H9 (cell line): ENCODE measurements at regions not wholly inside any gene's neighbourhood (a gene's known extent, or its start where the extent isn't known, plus 50 kb on each side); places are given as distances from the start of the nearest gene placed in this dataset.

Experiments used
- DNase-seq: peaks from one replicate; pipeline ENCODE4 v3.0.0-alpha.2; 2017
- H2AFZ ChIP-seq: one replicate; pipeline ENCODE4 v1.6.1; 2013; ENCODE audit warnings: mild to moderate bottlenecking, low read length, control low read depth, moderate library complexity
- H2AK5ac ChIP-seq: 2 replicates; pipeline ENCODE4 v1.6.1; 2013; ENCODE audit warnings: low read length, control low read depth, mixed read lengths; ENCODE audit not compliant: insufficient read length
- H2BK120ac ChIP-seq: one replicate; pipeline ENCODE4 v1.6.1; 2013; ENCODE audit warnings: low read depth, mild to moderate bottlenecking, low read length, control low read depth, inconsistent platforms; ENCODE audit not compliant: poor library complexity, severe bottlenecking
- H2BK12ac ChIP-seq: 2 replicates; pipeline ENCODE4 v1.6.1; 2013; ENCODE audit warnings: low read length, control low read depth, mixed read lengths, low read depth; ENCODE audit not compliant: insufficient read length
- H2BK15ac ChIP-seq: 2 replicates; pipeline ENCODE4 v1.6.1; 2013; ENCODE audit warnings: low read depth, low read length, control low read depth
- H2BK20ac ChIP-seq: one replicate; pipeline ENCODE4 v1.6.1; 2013; ENCODE audit warnings: low read depth, mild to moderate bottlenecking, low read length, control low read depth, inconsistent platforms; ENCODE audit not compliant: poor library complexity, severe bottlenecking
- H2BK5ac ChIP-seq: 2 replicates; pipeline ENCODE4 v1.6.1; 2013; ENCODE audit warnings: low read length, control low read depth, mixed read lengths; ENCODE audit not compliant: insufficient read length
- H3K14ac ChIP-seq: 2 replicates; pipeline ENCODE4 v1.6.1; 2013; ENCODE audit warnings: low read length, control low read depth; ENCODE audit not compliant: insufficient read depth
- H3K18ac ChIP-seq: 2 replicates; pipeline ENCODE4 v1.6.1; 2013; ENCODE audit warnings: low read depth, mild to moderate bottlenecking, mixed read lengths, low read length, control low read depth; ENCODE audit not compliant: insufficient read length
- H3K23ac ChIP-seq: 2 replicates; pipeline ENCODE4 v1.6.1; 2013; ENCODE audit warnings: low read length, control low read depth, mixed read lengths, low read depth; ENCODE audit not compliant: insufficient read length
- H3K23me2 ChIP-seq: 2 replicates; pipeline ENCODE4 v1.6.1; 2013; ENCODE audit warnings: low read depth, mild to moderate bottlenecking, mixed read lengths, low read length, control low read depth; ENCODE audit not compliant: insufficient read length, poor library complexity, severe bottlenecking
- H3K27ac ChIP-seq: 2 replicates; pipeline ENCODE4 v1.5.1; 2013; ENCODE audit warnings: low read length, control low read depth, mixed read lengths, low read depth; ENCODE audit not compliant: insufficient read length
- H3K27me3 ChIP-seq: 2 replicates; pipeline ENCODE4 v1.6.1; 2013; ENCODE audit warnings: low read length, control low read depth, inconsistent platforms; ENCODE audit not compliant: insufficient read depth
- H3K4ac ChIP-seq: 2 replicates; pipeline ENCODE4 v1.6.1; 2013; ENCODE audit warnings: low read depth, mild to moderate bottlenecking, control low read depth, inconsistent platforms, low read length, moderate library complexity
- H3K4me1 ChIP-seq: 2 replicates; pipeline ENCODE4 v1.6.1; 2013; ENCODE audit warnings: low read length, control low read depth, inconsistent platforms; ENCODE audit not compliant: insufficient read depth
- H3K4me2 ChIP-seq: 2 replicates; pipeline ENCODE4 v1.6.1; 2013; ENCODE audit warnings: low read length, control low read depth, mixed read lengths; ENCODE audit not compliant: insufficient read length, insufficient read depth
- H3K56ac ChIP-seq: 2 replicates; pipeline ENCODE4 v1.6.1; 2013; ENCODE audit warnings: low read depth, mild to moderate bottlenecking, mixed read lengths, low read length, control low read depth; ENCODE audit not compliant: insufficient read length
- H3K79me1 ChIP-seq: 2 replicates; pipeline ENCODE4 v1.6.1; 2013; ENCODE audit warnings: low read depth, mild to moderate bottlenecking, moderate library complexity, low read length, control low read depth, inconsistent platforms; ENCODE audit not compliant: insufficient read depth, poor library complexity, severe bottlenecking
- H3K79me2 ChIP-seq: 2 replicates; pipeline ENCODE4 v1.6.1; 2013; ENCODE audit warnings: low read length, control low read depth, inconsistent platforms; ENCODE audit not compliant: insufficient read depth
- H3K9ac ChIP-seq: 2 replicates; pipeline ENCODE4 v1.6.1; 2013; ENCODE audit warnings: low read length, control low read depth, mixed read lengths; ENCODE audit not compliant: insufficient read length; ENCODE audit errors: extremely low read depth
- H3K9me3 ChIP-seq: one replicate; pipeline ENCODE4 v1.6.1; 2013; ENCODE audit warnings: low read depth, low read length, inconsistent platforms; ENCODE audit not compliant: control insufficient read depth
- H3T11ph ChIP-seq: one replicate; pipeline ENCODE4 v1.6.1; 2013; ENCODE audit warnings: mild to moderate bottlenecking, low read length, control low read depth, inconsistent platforms
- H4K20me1 ChIP-seq: one replicate; pipeline ENCODE4 v1.6.1; 2013; ENCODE audit not compliant: control insufficient read depth, insufficient read length, insufficient read depth
- H4K5ac ChIP-seq: 2 replicates; pipeline ENCODE4 v1.6.1; 2013; ENCODE audit warnings: low read depth, mild to moderate bottlenecking, mixed read lengths, low read length, control low read depth; ENCODE audit not compliant: insufficient read length
- H4K8ac ChIP-seq: replicated peaks from 2 replicates; pipeline ENCODE4 v1.6.1; 2013; ENCODE audit warnings: low read length, control low read depth, mixed read lengths, low read depth; ENCODE audit not compliant: insufficient read length
- H4K91ac ChIP-seq: 2 replicates; pipeline ENCODE4 v1.6.1; 2013; ENCODE audit warnings: low read depth, mild to moderate bottlenecking, moderate library complexity, mixed read lengths, low read length, control low read depth; ENCODE audit not compliant: insufficient read length
- H3K27ac Mint-ChIP-seq, 3 experiments: 2 replicates in 2 of 3; 3 replicates in 1 of 3; pipeline ENCODE4 v1.8.0; 2020 to 2021; ENCODE audit warnings: mixed read lengths in 3 of 3, mild to moderate bottlenecking in 1 of 3, moderate library complexity in 1 of 3
- H3K27me3 Mint-ChIP-seq: 2 replicates; pipeline ENCODE4 v1.8.0; 2021; ENCODE audit warnings: low read depth, mild to moderate bottlenecking, moderate library complexity, mixed read lengths
- H3K36me3 Mint-ChIP-seq, 3 experiments: 2 replicates in 2 of 3; 3 replicates in 1 of 3; pipeline ENCODE4 v1.8.0; 2020 to 2021; ENCODE audit warnings: low read depth in 3 of 3, mixed read lengths in 3 of 3; ENCODE audit not compliant: insufficient read depth in 1 of 3
- H3K4me1 Mint-ChIP-seq, 2 experiments: 2 replicates each; pipeline ENCODE4 v1.8.0; 2020; ENCODE audit warnings: mixed read lengths in 2 of 2
- H3K4me3 Mint-ChIP-seq, 2 experiments: 2 replicates in 1 of 2; 3 replicates in 1 of 2; pipeline ENCODE4 v1.8.0; 2020 to 2021; ENCODE audit warnings: mild to moderate bottlenecking in 2 of 2, mixed read lengths in 2 of 2, moderate library complexity in 1 of 2
- H3K9me3 Mint-ChIP-seq, 2 experiments: 2 replicates in 1 of 2; 3 replicates in 1 of 2; pipeline ENCODE4 v1.8.0; 2020; ENCODE audit warnings: mild to moderate bottlenecking in 2 of 2, mixed read lengths in 2 of 2, moderate library complexity in 1 of 2
- CTCF ChIP-seq: fragments of 200-600 bp; sonication (generic); conservative IDR thresholded peaks from 3 replicates; pipeline ENCODE4 v1.8.0; 2021; ENCODE audit warnings: antibody characterized with exemption, mild to moderate bottlenecking
- WGBS: extraction: QIAGEN DNeasy Blood & Tissue Kit; methylation state at CpG from one replicate; pipeline ENCODE4 v1.1.7; 2013; ENCODE audit warnings: missing lambda C conversion rate, low lambda C conversion rate, mixed read lengths; ENCODE audit not compliant: insufficient read length; ENCODE audit errors: extremely low coverage; 5-methylcytosine and 5-hydroxymethylcytosine counted together

GRCh38 chr10:44193567-44194220 lies 191.2 kb downstream of the CXCL12 start:
- no peak overlapping the region for H3K4ac ChIP-seq
- no peak for DNase-seq
- H3K9me3 ChIP-seq: no peaks in the 10 kb centered on the region
- no peak overlapping the region for H2BK15ac ChIP-seq
- WGBS: no CpG with 5 or more reads among the region's 5 CpGs
- H3T11ph ChIP-seq: no peak overlapping the region
- no peak overlapping the region for H2BK12ac ChIP-seq
- no peak for TF ChIP-seq CTCF
- H3K23me2 ChIP-seq: no peaks in the 10 kb centered on the region
- H3K4me1 ChIP-seq: no peaks in the 10 kb centered on the region
- no peak overlapping the region for H3K56ac ChIP-seq
- Mint-ChIP-seq H3K27ac (no peak overlapping the region), H3K27me3 (no peaks in the 10 kb centered on the region; the same call in 1 of the 2 replicates), H3K9me3 (peaks cover 3 to 7% of the 10 kb centered on the region in 2 experiments; a peak in 3 of 5 replicates), H3K36me3 (peaks cover 0 to 2% (median 0%) of the 10 kb centered on the region in 3 experiments; a peak in 1 of 7 replicates), H3K4me1 (peaks cover 3 to 4% of the 10 kb centered on the region in 2 experiments), H3K4me3 (no peak overlapping the region)
- H3K23ac ChIP-seq: no peak overlapping the region
- H3K9ac ChIP-seq: no peak overlapping the region
- no peak overlapping the region for H4K91ac ChIP-seq
- H3K27ac ChIP-seq: no peak overlapping the region
- H2BK20ac ChIP-seq: no peak overlapping the region
- H2AFZ ChIP-seq: no peak overlapping the region
- no peak overlapping the region for H4K5ac ChIP-seq
- H3K14ac ChIP-seq: no peak overlapping the region
- no peaks in the 10 kb centered on the region for H3K27me3 ChIP-seq
- no peak overlapping the region for H2BK120ac ChIP-seq
- H4K20me1 ChIP-seq: no peaks in the 10 kb centered on the region
- H3K18ac ChIP-seq: no peak overlapping the region
- H3K4me2 ChIP-seq: no peak overlapping the region
- no peak overlapping the region for H4K8ac ChIP-seq
- no peaks in the 10 kb centered on the region for H3K79me2 ChIP-seq
- H2AK5ac ChIP-seq: no peak overlapping the region
- no peaks in the 10 kb centered on the region for H3K79me1 ChIP-seq
- no peak overlapping the region for H2BK5ac ChIP-seq
